H1 (cell line): ENCODE measurements at regions not wholly inside any gene's neighbourhood (a gene's known extent, or its start where the extent isn't known, plus 50 kb on each side); places are given as distances from the start of the nearest gene placed in this dataset.

Experiments
- CTCF ChIA-PET: fragments of 300-600 bp; sonication (Branson Sonifier 250); formaldehyde crosslinking; loops from one replicate; lab custom pipeline; 2021; ENCODE audit not compliant: partially characterized antibody; lab: Charles Lee
- POLR2A ChIA-PET: fragments of 300-600 bp; sonication (Branson Sonifier 250); formaldehyde crosslinking; loops from one replicate; lab custom pipeline; 2021; ENCODE audit warnings: inconsistent platforms; ENCODE audit not compliant: partially characterized antibody; lab: Charles Lee
- DNase-seq, 2 experiments: peaks; one replicate each; pipeline versions ENCODE4 v3.0.0 to v3.0.0-alpha.2; 2010 to 2022; ENCODE audit warnings: low spot score in 2 of 2, low read depth in 1 of 2, mixed read lengths in 1 of 2
- FAIRE-seq: peaks from 2 replicates; lab custom pipeline; 2011; peaks lifted over from hg19 to GRCh38; lab: Jason Lieb, UNC
- H2AFZ ChIP-seq: 2 replicates; pipeline ENCODE4 v1.8.1; 2012; ENCODE audit warnings: low read length, inconsistent platforms
- H2AK5ac ChIP-seq: 2 replicates; pipeline ENCODE4 v1.6.1; 2013; ENCODE audit warnings: low read depth, low read length
- H2BK120ac ChIP-seq: replicated peaks from 2 replicates; pipeline ENCODE3; 2013; ENCODE audit warnings: low read depth, low read length, inconsistent platforms
- H2BK12ac ChIP-seq: 2 replicates; pipeline ENCODE4 v1.6.1; 2013; ENCODE audit warnings: low read depth, low read length
- H2BK15ac ChIP-seq: 2 replicates; pipeline ENCODE4 v1.6.1; 2013; ENCODE audit warnings: low read length
- H2BK20ac ChIP-seq: 2 replicates; pipeline ENCODE4 v1.6.1; 2013; ENCODE audit warnings: low read length
- H2BK5ac ChIP-seq: 2 replicates; pipeline ENCODE4 v1.6.1; 2013; ENCODE audit warnings: low read depth, low read length
- H3K14ac ChIP-seq: 2 replicates; pipeline ENCODE4 v1.6.1; 2013; ENCODE audit warnings: inconsistent platforms; ENCODE audit not compliant: insufficient read length
- H3K18ac ChIP-seq: 2 replicates; pipeline ENCODE4 v1.6.1; 2013; ENCODE audit warnings: low read length; ENCODE audit errors: extremely low read depth
- H3K23ac ChIP-seq: 2 replicates; pipeline ENCODE4 v1.6.1; 2013; ENCODE audit warnings: inconsistent platforms; ENCODE audit not compliant: insufficient read length
- H3K23me2 ChIP-seq: 2 replicates; pipeline ENCODE4 v1.6.1; 2013; ENCODE audit warnings: low read depth, low read length
- H3K27ac ChIP-seq: 2 replicates; pipeline ENCODE4 v1.6.1; 2011; ENCODE audit warnings: low read depth, low read length, inconsistent platforms
- H3K27me3 ChIP-seq, 4 experiments: replicated peaks in 1 of 4; 1 replicate in 1 of 4; 2 replicates in 3 of 4; pipeline versions ENCODE4 v1.6.1 to v1.8.1; 2011 to 2013; ENCODE audit warnings: low read length in 3 of 4, mild to moderate bottlenecking in 3 of 4, inconsistent platforms in 2 of 4, mixed read lengths in 2 of 4, moderate library complexity in 1 of 4; ENCODE audit not compliant: control insufficient read depth in 3 of 4, insufficient read depth in 3 of 4; ENCODE audit errors: extremely low read depth in 1 of 4
- H3K36me3 ChIP-seq, 4 experiments: 2 replicates each; pipeline versions ENCODE4 v1.6.1 to v1.8.1; 2011 to 2013; ENCODE audit warnings: mild to moderate bottlenecking in 4 of 4, low read length in 3 of 4, moderate library complexity in 2 of 4, control low read depth in 1 of 4, inconsistent platforms in 1 of 4; ENCODE audit not compliant: insufficient read depth in 4 of 4, control insufficient read depth in 2 of 4
- H3K4ac ChIP-seq: replicated peaks from 2 replicates; pipeline ENCODE3; 2013; ENCODE audit warnings: low read length, low read depth, mixed read lengths, inconsistent platforms; ENCODE audit not compliant: insufficient read length
- H3K4me1 ChIP-seq, 4 experiments: replicated peaks in 1 of 4; 1 replicate in 1 of 4; 2 replicates in 3 of 4; pipeline versions ENCODE4 v1.6.1 to v1.8.1; 2011 to 2013; ENCODE audit warnings: low read length in 3 of 4, inconsistent platforms in 2 of 4, mixed read lengths in 1 of 4; ENCODE audit not compliant: insufficient read depth in 4 of 4, control insufficient read depth in 3 of 4
- H3K4me2 ChIP-seq, 2 experiments: 2 replicates each; pipeline versions ENCODE4 v1.6.1 to v1.8.1; 2011 to 2013; ENCODE audit warnings: low read depth in 2 of 2, low read length in 2 of 2, control low read depth in 1 of 2, inconsistent platforms in 1 of 2, mild to moderate bottlenecking in 1 of 2; ENCODE audit not compliant: insufficient read depth in 1 of 2
- H3K4me3 ChIP-seq, 4 experiments: fragments of 200-600, 300-600 bp in 1 of 4; sonication (generic), shearing (Covaris generic), sonication (Bioruptor Twin) in 1 of 4; 2 replicates each; pipeline versions ENCODE4 v1.5.1 to v1.8.1; 2011 to 2016; ENCODE audit warnings: low read length in 4 of 4, low read depth in 3 of 4, control low read depth in 2 of 4, inconsistent platforms in 2 of 4, mild to moderate bottlenecking in 2 of 4, mixed read lengths in 1 of 4, moderate library complexity in 1 of 4; ENCODE audit not compliant: insufficient read depth in 2 of 4; ENCODE audit errors: extremely low read depth in 1 of 4
- H3K56ac ChIP-seq: replicated peaks from 2 replicates; pipeline ENCODE3; 2013; ENCODE audit warnings: low read depth, mild to moderate bottlenecking, mixed read lengths, low read length, inconsistent platforms; ENCODE audit not compliant: insufficient read length
- H3K79me1 ChIP-seq: 2 replicates; pipeline ENCODE4 v1.6.1; 2013; ENCODE audit warnings: low read depth, low read length, control low read depth
- H3K79me2 ChIP-seq, 2 experiments: 2 replicates each; pipeline versions ENCODE4 v1.6.1 to v1.8.1; 2012 to 2013; ENCODE audit warnings: low read length in 2 of 2, mild to moderate bottlenecking in 2 of 2, inconsistent platforms in 1 of 2; ENCODE audit not compliant: insufficient read depth in 2 of 2, control insufficient read depth in 1 of 2
- H3K9ac ChIP-seq, 4 experiments: replicated peaks in 1 of 4; 1 replicate in 1 of 4; 2 replicates in 3 of 4; pipeline versions ENCODE4 v1.6.1 to v1.8.1; 2011 to 2013; ENCODE audit warnings: low read depth in 3 of 4, low read length in 3 of 4, control low read depth in 2 of 4, mild to moderate bottlenecking in 2 of 4, moderate library complexity in 2 of 4, inconsistent platforms in 1 of 4; ENCODE audit errors: extremely low read depth in 1 of 4
- H3K9me3 ChIP-seq, 2 experiments: 2 replicates each; pipeline versions ENCODE4 v1.6.1 to v1.8.1; 2012 to 2013; ENCODE audit warnings: mild to moderate bottlenecking in 2 of 2, moderate library complexity in 2 of 2, control low read depth in 1 of 2, inconsistent platforms in 1 of 2, low read depth in 1 of 2, low read length in 1 of 2, mixed read lengths in 1 of 2; ENCODE audit not compliant: insufficient read depth in 2 of 2
- H4K20me1 ChIP-seq, 2 experiments: replicated peaks in 1 of 2; 2 replicates each; pipeline versions ENCODE3 to v1.8.1; 2011 to 2013; ENCODE audit warnings: inconsistent platforms in 2 of 2, low read length in 2 of 2, mild to moderate bottlenecking in 1 of 2; ENCODE audit not compliant: insufficient read depth in 2 of 2, control insufficient read depth in 1 of 2
- H4K5ac ChIP-seq: 2 replicates; pipeline ENCODE4 v1.6.1; 2013; ENCODE audit warnings: low read length, low read depth, mixed read lengths, inconsistent platforms; ENCODE audit not compliant: insufficient read length
- H4K8ac ChIP-seq: 2 replicates; pipeline ENCODE4 v1.8.0; 2013; ENCODE audit warnings: mild to moderate bottlenecking, moderate library complexity, low read length, inconsistent platforms; ENCODE audit not compliant: insufficient read depth; ENCODE audit errors: extremely low read depth
- H4K91ac ChIP-seq: replicated peaks from 2 replicates; pipeline ENCODE3; 2013; ENCODE audit warnings: low read length, mixed read lengths, inconsistent platforms; ENCODE audit not compliant: insufficient read length
- FOSL1 ChIP-seq: IDR thresholded peaks from 2 replicates; pipeline ENCODE4 v1.6.1; 2011; ENCODE audit warnings: mild to moderate bottlenecking, low read depth, low read length, moderate library complexity; ENCODE audit not compliant: insufficient read depth
- GABPA ChIP-seq: IDR thresholded peaks from 2 replicates; pipeline ENCODE4 v1.6.1; 2011; ENCODE audit warnings: mild to moderate bottlenecking, low read length, moderate library complexity, borderline replicate concordance; ENCODE audit not compliant: insufficient read depth
- HDAC6 ChIP-seq: IDR thresholded peaks from one replicate; pipeline ENCODE4 v1.7.1; 2012; ENCODE audit warnings: low read depth, mild to moderate bottlenecking, inconsistent platforms, low read length, moderate library complexity
- KDM1A ChIP-seq: fragments of 200-600, 300-600 bp; sonication (generic); IDR thresholded peaks from 2 replicates; pipeline ENCODE4 v1.7.1; 2016; ENCODE audit warnings: mild to moderate bottlenecking, low read length, borderline replicate concordance
- NRF1 ChIP-seq: IDR thresholded peaks from 2 replicates; pipeline ENCODE4 v1.6.1; 2011; ENCODE audit warnings: mild to moderate bottlenecking, low read depth, low read length, improper control_type of control experiment
- POLR2AphosphoS5 ChIP-seq: IDR thresholded peaks from 2 replicates; pipeline ENCODE4 v1.6.1; 2011; ENCODE audit warnings: low read depth, low read length
- whole genome bisulfite sequencing, 2 experiments: shearing (Covaris generic) in 1 of 2; methylation state at CpG; one replicate each; pipeline versions ENCODE4 v1.1.6 to v1.1.7; 2013 to 2015; ENCODE audit warnings: low lambda C conversion rate in 2 of 2, mixed read lengths in 2 of 2, inconsistent platforms in 1 of 2, low coverage in 1 of 2, missing lambda C conversion rate in 1 of 2; ENCODE audit not compliant: insufficient replicate concordance in 2 of 2, insufficient coverage in 1 of 2, insufficient read length in 1 of 2; ENCODE audit errors: extremely low coverage in 1 of 2, missing lambda C conversion rate in 1 of 2; 5-methylcytosine and 5-hydroxymethylcytosine counted together

DNA sequence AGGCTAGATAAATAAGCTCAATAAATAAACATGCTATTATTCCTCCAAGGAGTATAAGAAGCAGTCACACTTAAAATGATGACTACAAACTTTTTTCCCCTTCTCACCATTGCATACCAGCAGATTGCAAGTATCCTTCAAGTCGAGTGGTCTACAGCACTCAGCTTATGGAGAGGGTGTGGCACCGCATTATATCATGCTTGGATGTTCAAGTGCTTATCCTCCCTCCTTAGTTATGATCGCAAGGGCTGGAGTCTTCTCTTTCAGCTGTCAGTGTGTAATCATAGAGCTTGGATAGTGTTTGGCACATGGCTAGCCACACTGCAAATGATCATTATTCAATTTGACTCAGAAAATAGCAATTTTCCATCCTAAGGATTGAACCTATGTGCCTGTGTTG is 124.0 kb downstream of the CARTPT start:
- Histone ChIP-seq H3K56ac (no peak overlapping the region), H3K9ac (no peak overlapping the region), H3K27ac (no peak overlapping the region), H3K79me2 (no peaks in the 10 kb centered on the region), H3K79me1 (no peaks in the 10 kb centered on the region), H2BK15ac (no peak overlapping the region), H4K5ac (no peak overlapping the region), H4K20me1 (no peaks in the 10 kb centered on the region), H3K27me3 (peaks cover 0 to 1% (median 0%) of the 10 kb centered on the region in 4 experiments; a peak in 2 of 7 replicates), H2BK5ac (no peak overlapping the region), H3K14ac (no peak overlapping the region), H3K23ac (no peak overlapping the region), H3K36me3 (no peaks in the 10 kb centered on the region), H3K18ac (no peak overlapping the region), H3K23me2 (no peaks in the 10 kb centered on the region), H4K8ac (no peak overlapping the region), H3K9me3 (no peaks in the 10 kb centered on the region; a peak in 1 of 4 replicates), H2AK5ac (no peak overlapping the region), H3K4me1 (no peaks in the 10 kb centered on the region), H3K4me2 (no peak overlapping the region), H2AFZ (no peak overlapping the region), H2BK20ac (no peak overlapping the region)
- FAIRE-seq, result no peak
- CTCF ChIA-PET, result no interaction called here
- TF ChIP-seq FOSL1 (no peak), GABPA (no peak), NRF1 (no peak), KDM1A (no peak), POLR2AphosphoS5 (no peak), HDAC6 (no peak)
- TF ChIP-seq, all 59 proteins: peak for 0
- POLR2A ChIA-PET, result no interaction called here
- DNase-seq, result no peak
- Histone ChIP-seq H4K91ac (no peak overlapping the region), H2BK12ac (no peak overlapping the region), H3K4ac (no peak overlapping the region), H2BK120ac (no peak overlapping the region), H3K4me3 (no peak overlapping the region)
- 87% methylated on average over 3 of the region's 3 CpGs; no CpG with 5 or more reads in 1 of the 2 experiments for WGBS, 2 experiments
